ENCODE measurements at regions not wholly inside any gene's neighbourhood (a gene's known extent, or its start where the extent isn't known, plus 50 kb on each side); places are given as distances from the start of the nearest gene placed in this dataset.

- no peak for DNase-seq (ENCODE audit: low spot score)
Measured at GRCh38 chrX:120819126-120819525, 56.5 kb downstream of the CT47B1 start.

- no peak for DNase-seq (ENCODE audit: low spot score)
Measured at GRCh38 chrX:120813982-120814381, 61.7 kb downstream of the CT47B1 start.

GRCh38 chrX:120801426-120801825 is 74.2 kb downstream of the CT47B1 start:
- no peak for DNase-seq (ENCODE audit: low spot score)

- DNase-seq (ENCODE audit: low spot score) = no peak
Measured at GRCh38 chrX:120797188-120797851, 78.3 kb downstream of the CT47B1 start.

GRCh38 chrX:120795301-120795700 is 80.4 kb downstream of the CT47B1 start:
- no peak for DNase-seq (ENCODE audit: low spot score)

GRCh38 chrX:120794525-120794975 is 81.1 kb downstream of the CT47B1 start:
- DNase-seq (ENCODE audit: low spot score) = no peak

GRCh38 chrX:120793098-120793497 is 82.6 kb downstream of the CT47B1 start:
- DNase-seq (ENCODE audit: low spot score) = no peak

GRCh38 chrX:120791013-120791643 is 84.5 kb downstream of the CT47B1 start:
- DNase-seq (ENCODE audit: low spot score) = no peak

GRCh38 chrX:120790552-120790951 is 85.1 kb downstream of the CT47B1 start:
- no peak for DNase-seq (ENCODE audit: low spot score)

GRCh38 chrX:120790118-120790517 is 85.5 kb downstream of the CT47B1 start:
- peak; percentile 79 for DNase-seq (ENCODE audit: low spot score)

- DNase-seq (ENCODE audit: low spot score) = no peak
Measured at GRCh38 chrX:120781403-120781802, 94.3 kb downstream of the CT47B1 start.

GRCh38 chrX:120775959-120776358 is 99.7 kb downstream of the CT47B1 start:
- no peak for DNase-seq (ENCODE audit: low spot score)

- no peak for DNase-seq (ENCODE audit: low spot score)
Measured at GRCh38 chrX:120774606-120775005, 101.1 kb downstream of the CT47B1 start.

- no peak for DNase-seq (ENCODE audit: low spot score)
Measured at GRCh38 chrX:120773801-120774200, 101.9 kb downstream of the CT47B1 start.

GRCh38 chrX:120769576-120770341 is 105.9 kb downstream of the CT47B1 start:
- DNase-seq (ENCODE audit: low spot score) = no peak

- no peak for DNase-seq (ENCODE audit: low spot score)
Measured at GRCh38 chrX:120768681-120769080, 107.0 kb downstream of the CT47B1 start.

- no peak for DNase-seq (ENCODE audit: low spot score)
Measured at GRCh38 chrX:120768254-120768653, 107.4 kb downstream of the CT47B1 start.

- DNase-seq (ENCODE audit: low spot score) = no peak
Measured at GRCh38 chrX:120763269-120763668, 112.4 kb downstream of the CT47B1 start.

GRCh38 chrX:120761810-120762209 is 113.9 kb downstream of the CT47B1 start:
- DNase-seq (ENCODE audit: low spot score) = no peak

- DNase-seq (ENCODE audit: low spot score) = no peak
Measured at GRCh38 chrX:120759685-120760084, 116.0 kb downstream of the CT47B1 start.

GRCh38 chrX:120755066-120755846 is 120.4 kb downstream of the CT47B1 start:
- no peak for DNase-seq (ENCODE audit: low spot score)

Measured in activated CD4-positive, alpha-beta T cell treated with anti-CD3 and anti-CD28 coated beads, Interleukin-2, Interleukin-4, amounts not matched to agents 100 ng/mL and 50 ng/mL, durations not matched to agents 16 hours and 8 hours (primary cell).